ENCODE measurements at regions not wholly inside any gene's neighbourhood (a gene's known extent, or its start where the extent isn't known, plus 50 kb on each side); places are given as distances from the start of the nearest gene placed in this dataset.
"Not testable (repeated sequence)": the region's sequence is repeated elsewhere in the genome, so short reads cannot be mapped to it uniquely, and the experiment has no call there.

- ATAC-seq (no peak), DNase-seq (ENCODE audit: low spot score) (no peak)
Observed at GRCh38 chr6:92008757-92009502, 1410.4 kb downstream of the EPHA7 start.

- no peak for ATAC-seq
- no peak for DNase-seq (ENCODE audit: low spot score)
Observed at GRCh38 chr6:92000112-92000511, 1413.2 kb upstream of the MAP3K7 start.

- ATAC-seq (no peak), DNase-seq (ENCODE audit: low spot score) (no peak)
Observed at GRCh38 chr6:91994787-91995186, 1407.9 kb upstream of the MAP3K7 start.

- no peak for DNase-seq (ENCODE audit: low spot score)
Observed at GRCh38 chr6:91982559-91982958, 1395.7 kb upstream of the MAP3K7 start.

GRCh38 chr6:91976797-91977196 is 1389.9 kb upstream of the MAP3K7 start:
- no peak for ATAC-seq
- no peak for DNase-seq (ENCODE audit: low spot score)

More at GRCh38 chr6:91982559-91982958, 1395.7 kb upstream of the MAP3K7 start:
- no peak for ATAC-seq

- ATAC-seq = no peak
- DNase-seq (ENCODE audit: low spot score) = no peak
Observed at GRCh38 chr6:91970700-91971099, 1383.8 kb upstream of the MAP3K7 start.

GRCh38 chr6:91965872-91966271 is 1379.0 kb upstream of the MAP3K7 start:
- no peak for DNase-seq (ENCODE audit: low spot score)
- no peak for ATAC-seq

- ATAC-seq (no peak), DNase-seq (ENCODE audit: low spot score) (no peak)
Observed at GRCh38 chr6:91961671-91962070, 1374.8 kb upstream of the MAP3K7 start.

- no peak for DNase-seq (ENCODE audit: low spot score)
- no peak for ATAC-seq
Observed at GRCh38 chr6:91961236-91961635, 1374.4 kb upstream of the MAP3K7 start.

- ATAC-seq (no peak), DNase-seq (ENCODE audit: low spot score) (no peak)
Observed at GRCh38 chr6:91941838-91942237, 1355.0 kb upstream of the MAP3K7 start.

GRCh38 chr6:91940801-91941200 is 1353.9 kb upstream of the MAP3K7 start:
- ATAC-seq (no peak), DNase-seq (ENCODE audit: low spot score) (no peak)

- no peak for DNase-seq (ENCODE audit: low spot score)
- ATAC-seq = no peak
Observed at GRCh38 chr6:91926827-91927226, 1340.0 kb upstream of the MAP3K7 start.

GRCh38 chr6:91926361-91926760 is 1339.5 kb upstream of the MAP3K7 start:
- no peak for ATAC-seq

GRCh38 chr6:91911945-91912344 is 1325.1 kb upstream of the MAP3K7 start:
- DNase-seq (ENCODE audit: low spot score) = no peak

More at GRCh38 chr6:91926361-91926760, 1339.5 kb upstream of the MAP3K7 start:
- DNase-seq (ENCODE audit: low spot score) = no peak

GRCh38 chr6:91904586-91905164 is 1317.8 kb upstream of the MAP3K7 start:
- no peak for ATAC-seq
- DNase-seq (ENCODE audit: low spot score) = no peak

More at GRCh38 chr6:91911945-91912344, 1325.1 kb upstream of the MAP3K7 start:
- no peak for ATAC-seq

GRCh38 chr6:91895599-91896285 is 1308.9 kb upstream of the MAP3K7 start:
- no peak for DNase-seq (ENCODE audit: low spot score)
- ATAC-seq = no peak

- no peak for ATAC-seq
- no peak for DNase-seq (ENCODE audit: low spot score)
Observed at GRCh38 chr6:91886183-91886795, 1299.4 kb upstream of the MAP3K7 start.

- not testable (repeated sequence) for ATAC-seq; DNase-seq (ENCODE audit: low spot score)
Observed at GRCh38 chr6:91881791-91882190, 1294.9 kb upstream of the MAP3K7 start.

- DNase-seq (ENCODE audit: low spot score) (no peak), ATAC-seq (no peak)
Observed at GRCh38 chr6:91879386-91879995, 1292.6 kb upstream of the MAP3K7 start.

- no peak for ATAC-seq
Observed at GRCh38 chr6:91877994-91878393, 1291.1 kb upstream of the MAP3K7 start.

GRCh38 chr6:91874971-91875370 is 1288.1 kb upstream of the MAP3K7 start:
- no peak for DNase-seq (ENCODE audit: low spot score)
- no peak for ATAC-seq

More at GRCh38 chr6:91877994-91878393, 1291.1 kb upstream of the MAP3K7 start:
- no peak for DNase-seq (ENCODE audit: low spot score)
